DOHH2 (cell line): ENCODE measurements at regions not wholly inside any gene's neighbourhood (a gene's known extent, or its start where the extent isn't known, plus 50 kb on each side); places are given as distances from the start of the nearest gene placed in this dataset.

Experiments used
- EZH2phosphoT487 ChIP-seq: fragments of 200-600 bp; sonication (generic); IDR thresholded peaks from 2 replicates; pipeline ENCODE4 v1.6.1; 2017; ENCODE audit warnings: borderline replicate concordance, mild to moderate bottlenecking, antibody characterized with exemption, low read length, moderate library complexity, mixed read lengths
- TF ChIP-seq, protein P1 (sequence below): fragments of 200-600 bp; sonication (generic); IDR thresholded peaks from one replicate; pipeline ENCODE4 v1.5.1; 2014; ENCODE audit warnings: antibody characterized with exemption, mild to moderate bottlenecking, low read depth, low read length; ENCODE audit not compliant: poor library complexity, severe bottlenecking

DNA sequence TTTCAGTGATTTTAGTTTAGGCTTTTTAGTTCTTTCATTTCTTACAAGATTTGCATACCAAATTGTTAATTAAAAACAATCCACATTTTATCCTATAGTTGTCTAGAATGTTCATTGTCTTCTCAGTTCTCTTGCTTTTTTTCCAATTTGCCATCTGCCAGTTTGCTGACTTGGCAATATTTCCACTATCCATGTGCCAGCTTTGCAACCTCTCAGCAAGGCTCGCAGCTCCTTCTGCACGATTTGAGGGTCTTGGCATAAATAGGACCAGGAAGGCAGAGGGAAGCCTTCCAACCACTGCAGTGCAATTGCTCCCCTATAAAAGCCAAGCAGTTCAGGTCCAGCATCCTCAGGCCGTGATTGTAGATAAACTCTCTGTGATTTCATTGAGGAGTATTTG lies 306.8 kb upstream of the FMN2 start:
- TF ChIP-seq, protein P1, sequence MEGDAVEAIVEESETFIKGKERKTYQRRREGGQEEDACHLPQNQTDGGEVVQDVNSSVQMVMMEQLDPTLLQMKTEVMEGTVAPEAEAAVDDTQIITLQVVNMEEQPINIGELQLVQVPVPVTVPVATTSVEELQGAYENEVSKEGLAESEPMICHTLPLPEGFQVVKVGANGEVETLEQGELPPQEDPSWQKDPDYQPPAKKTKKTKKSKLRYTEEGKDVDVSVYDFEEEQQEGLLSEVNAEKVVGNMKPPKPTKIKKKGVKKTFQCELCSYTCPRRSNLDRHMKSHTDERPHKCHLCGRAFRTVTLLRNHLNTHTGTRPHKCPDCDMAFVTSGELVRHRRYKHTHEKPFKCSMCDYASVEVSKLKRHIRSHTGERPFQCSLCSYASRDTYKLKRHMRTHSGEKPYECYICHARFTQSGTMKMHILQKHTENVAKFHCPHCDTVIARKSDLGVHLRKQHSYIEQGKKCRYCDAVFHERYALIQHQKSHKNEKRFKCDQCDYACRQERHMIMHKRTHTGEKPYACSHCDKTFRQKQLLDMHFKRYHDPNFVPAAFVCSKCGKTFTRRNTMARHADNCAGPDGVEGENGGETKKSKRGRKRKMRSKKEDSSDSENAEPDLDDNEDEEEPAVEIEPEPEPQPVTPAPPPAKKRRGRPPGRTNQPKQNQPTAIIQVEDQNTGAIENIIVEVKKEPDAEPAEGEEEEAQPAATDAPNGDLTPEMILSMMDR = no peak
- no peak for TF ChIP-seq EZH2phosphoT487
